Lower leg skin (tissue), 4 donors: ENCODE measurements at regions not wholly inside any gene's neighbourhood (a gene's known extent, or its start where the extent isn't known, plus 50 kb on each side); places are given as distances from the start of the nearest gene placed in this dataset.

Experiments used
- DNase-seq, 2 donors: peaks; one replicate each; pipeline ENCODE4 v3.0.0-alpha.2; 2019; ENCODE audit warnings: low spot score in 2 of 2
- H3K4me3 ChIP-seq: fragments of 200-600 bp; sonication (generic); 2 replicates; pipeline ENCODE4 v1.5.1; 2017; ENCODE audit warnings: mild to moderate bottlenecking, low read depth; ENCODE audit not compliant: poor library complexity, severe bottlenecking
- POLR2A ChIP-seq, 2 donors: fragments of 450-650 bp; IDR thresholded peaks; one replicate each; pipeline ENCODE4 v1.6.1; 2016 to 2017; ENCODE audit warnings: antibody characterized with exemption in 2 of 2, mild to moderate bottlenecking in 1 of 2, moderate library complexity in 1 of 2
- WGBS, 2 donors: methylation state at CpG; one replicate each; pipeline ENCODE4 v1.1.5; 2018; 5-methylcytosine and 5-hydroxymethylcytosine counted together
- intact Hi-C: fragments of 100-400 bp; cut with DNase I; formaldehyde crosslinking; loops from one replicate; pipeline ENCODE4 v1.15.0; 2023; ENCODE audit warnings: low total_unique reads
- TF ChIP-seq, protein P1 (sequence below), 3 donors: fragments of 450-650 bp; IDR thresholded peaks; one replicate each; pipeline ENCODE4 v1.5.1; 2016; ENCODE audit warnings: antibody characterized with exemption in 3 of 3, mild to moderate bottlenecking in 3 of 3, moderate library complexity in 2 of 3

DNA sequence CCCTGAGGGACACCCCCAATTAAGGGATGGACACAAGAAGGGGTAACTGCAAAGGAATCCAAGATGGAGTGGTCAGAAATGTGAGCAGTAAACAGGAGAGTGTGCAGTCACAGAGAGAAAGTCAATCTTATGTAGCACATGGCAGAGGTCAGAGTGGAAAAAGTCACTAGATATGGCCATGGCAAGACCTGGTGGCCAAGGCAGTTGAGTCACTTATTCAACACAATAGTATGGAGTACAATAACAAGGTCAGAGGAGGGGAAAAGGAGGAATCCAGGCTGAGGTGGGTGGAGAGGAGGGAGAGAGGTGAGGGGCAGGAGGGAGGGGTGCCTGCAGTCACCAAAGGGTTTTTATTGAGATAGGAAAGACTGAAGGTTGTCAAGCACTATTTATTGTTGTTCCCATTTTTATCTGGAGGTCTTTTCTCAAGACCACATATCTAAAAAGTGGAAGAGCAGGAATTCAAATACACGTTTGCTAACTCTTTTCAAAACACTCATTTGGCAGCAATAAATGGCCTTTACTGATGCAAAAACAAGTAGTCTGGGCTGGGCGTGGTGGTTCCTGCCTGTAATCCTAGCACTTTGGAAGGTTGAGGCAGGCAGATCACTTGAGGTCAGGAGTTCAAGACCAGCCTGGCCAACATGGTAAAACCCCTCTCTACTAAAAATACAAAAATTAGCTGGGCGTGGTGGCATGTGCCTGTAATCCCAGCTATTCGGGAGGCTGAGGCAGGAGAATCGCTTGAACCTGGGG, 53.3 kb upstream of the ARHGEF3 start:
- intact Hi-C loops: no loop called here
- 79 to 81% methylated on average over 5 of the region's 5 CpGs for WGBS, 2 donors
- DNase-seq: no peak
- TF ChIP-seq, protein P1, sequence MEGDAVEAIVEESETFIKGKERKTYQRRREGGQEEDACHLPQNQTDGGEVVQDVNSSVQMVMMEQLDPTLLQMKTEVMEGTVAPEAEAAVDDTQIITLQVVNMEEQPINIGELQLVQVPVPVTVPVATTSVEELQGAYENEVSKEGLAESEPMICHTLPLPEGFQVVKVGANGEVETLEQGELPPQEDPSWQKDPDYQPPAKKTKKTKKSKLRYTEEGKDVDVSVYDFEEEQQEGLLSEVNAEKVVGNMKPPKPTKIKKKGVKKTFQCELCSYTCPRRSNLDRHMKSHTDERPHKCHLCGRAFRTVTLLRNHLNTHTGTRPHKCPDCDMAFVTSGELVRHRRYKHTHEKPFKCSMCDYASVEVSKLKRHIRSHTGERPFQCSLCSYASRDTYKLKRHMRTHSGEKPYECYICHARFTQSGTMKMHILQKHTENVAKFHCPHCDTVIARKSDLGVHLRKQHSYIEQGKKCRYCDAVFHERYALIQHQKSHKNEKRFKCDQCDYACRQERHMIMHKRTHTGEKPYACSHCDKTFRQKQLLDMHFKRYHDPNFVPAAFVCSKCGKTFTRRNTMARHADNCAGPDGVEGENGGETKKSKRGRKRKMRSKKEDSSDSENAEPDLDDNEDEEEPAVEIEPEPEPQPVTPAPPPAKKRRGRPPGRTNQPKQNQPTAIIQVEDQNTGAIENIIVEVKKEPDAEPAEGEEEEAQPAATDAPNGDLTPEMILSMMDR (IDR thresholded peaks at IDR 0.05): no peak
- TF ChIP-seq POLR2A (IDR thresholded peaks at IDR 0.05): no peak
- H3K4me3 ChIP-seq: no peak overlapping the region

DNA sequence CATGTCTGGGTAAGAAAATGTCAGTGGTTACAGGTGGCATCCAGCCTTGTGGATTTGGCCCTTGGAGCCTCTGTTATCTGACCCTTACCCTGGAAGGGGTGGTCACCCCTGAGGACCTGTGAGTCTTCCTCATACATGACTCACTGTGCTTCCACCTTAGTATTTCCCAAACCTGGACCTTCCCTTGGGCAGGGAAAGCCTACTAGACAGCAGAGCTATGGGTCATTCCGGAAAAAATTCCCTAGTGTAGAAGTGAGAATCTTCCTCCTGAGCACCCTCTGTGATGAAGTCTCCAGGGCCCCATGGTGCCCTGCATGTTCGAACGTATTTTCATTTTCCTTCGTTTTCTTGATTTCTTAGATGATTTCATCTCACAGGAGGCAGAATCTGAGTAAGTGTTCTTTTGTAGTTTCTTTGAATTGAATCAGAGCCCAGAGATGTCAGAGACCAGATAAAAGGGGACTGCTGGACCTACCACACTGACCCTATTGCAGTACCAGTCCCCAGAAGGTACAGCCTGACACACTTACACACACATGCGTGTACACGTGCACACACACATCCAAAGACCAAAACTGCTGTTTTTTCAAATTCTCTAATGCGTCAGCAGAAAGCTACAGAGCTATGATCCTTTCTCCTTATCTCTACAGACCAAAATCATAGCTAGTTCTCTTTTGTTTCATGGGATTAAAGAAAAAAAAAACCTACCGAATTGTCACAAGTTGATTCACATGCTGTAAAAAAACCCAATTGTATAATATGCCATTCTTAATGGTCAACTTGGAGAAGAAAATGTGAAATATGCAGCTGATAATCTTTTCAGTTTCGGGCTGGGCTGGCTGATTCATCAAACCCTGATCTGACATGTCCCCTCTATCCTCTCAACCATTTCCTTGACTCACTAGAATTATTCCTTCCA, 50.5 kb upstream of the ARHGEF3 start:
- intact Hi-C loops: no loop called here
- no peak overlapping the region for H3K4me3 ChIP-seq
- WGBS, 2 donors: 87% methylated on average over 9 of the region's 9 CpGs
- no peak for DNase-seq
- no peak for TF ChIP-seq POLR2A (IDR thresholded peaks at IDR 0.05)
- TF ChIP-seq, protein P1 (IDR thresholded peaks at IDR 0.05): no peak
